ENCODE measurements at regions not wholly inside any gene's neighbourhood (a gene's known extent, or its start where the extent isn't known, plus 50 kb on each side); places are given as distances from the start of the nearest gene placed in this dataset.

DNA sequence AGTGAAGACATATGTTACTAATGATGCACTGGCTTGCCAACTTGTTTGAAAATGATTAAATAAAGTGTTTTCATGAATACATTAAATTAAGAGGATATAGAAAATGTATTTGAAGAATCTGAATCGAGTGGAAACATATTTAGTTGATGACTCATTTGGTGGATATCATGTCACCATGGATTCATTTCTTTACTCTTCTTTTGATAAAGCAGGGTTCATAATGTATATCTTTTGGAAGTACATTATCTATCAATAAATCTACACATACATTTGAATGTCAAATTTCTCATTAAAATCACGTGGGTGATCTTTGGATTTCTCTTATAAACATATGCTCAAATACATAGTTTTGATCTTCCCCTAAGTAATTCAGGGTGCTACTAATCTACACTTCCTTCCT lies 1148.1 kb upstream of the ACO1 start:
- no peak for DNase-seq (ENCODE audit: low spot score in 2 of 2)
- no peak for TF ChIP-seq POLR2A (IDR thresholded peaks at IDR 0.05)
- no peak for TF ChIP-seq CTCF (IDR thresholded peaks at IDR 0.05)
- no peak overlapping the region for H3K4me3 ChIP-seq (ENCODE audit: low read depth, poor library complexity, severe bottlenecking)
- 14% methylated on average over 2 of the region's 2 CpGs for WGBS, 2 donors
- intact Hi-C loops (cut with DNase I; ENCODE audit: low total_unique reads): no loop called here

DNA sequence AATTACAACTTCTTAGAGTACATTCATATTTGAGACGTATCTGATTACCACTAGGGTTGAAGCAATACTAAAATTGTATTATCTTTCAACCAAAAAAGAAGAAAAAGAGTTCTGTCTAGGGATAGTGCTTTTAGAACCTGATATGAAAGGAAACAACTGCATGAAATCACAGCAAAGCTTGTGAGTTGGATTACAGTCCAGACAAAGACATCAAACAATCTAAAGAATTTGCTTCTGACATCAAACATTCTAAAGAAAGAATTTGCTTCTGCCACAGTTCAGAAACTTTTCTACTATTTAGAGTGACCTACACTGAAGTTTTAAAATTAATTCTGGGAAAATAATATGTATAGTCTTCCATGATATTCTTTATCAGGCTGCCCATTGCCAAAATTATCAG lies 1141.1 kb upstream of the ACO1 start:
- TF ChIP-seq CTCF (IDR thresholded peaks at IDR 0.05): no peak
- TF ChIP-seq POLR2A (IDR thresholded peaks at IDR 0.05): no peak
- intact Hi-C loops (cut with DNase I; ENCODE audit: low total_unique reads): no loop called here
- no peak overlapping the region for H3K4me3 ChIP-seq (ENCODE audit: low read depth, poor library complexity, severe bottlenecking)
- DNase-seq (ENCODE audit: low spot score in 2 of 2): no peak
- WGBS, 2 donors: 47% methylated on average over 1 of the region's 1 CpG

- intact Hi-C loops (cut with DNase I; ENCODE audit: low total_unique reads): no loop called here
- DNase-seq (ENCODE audit: low spot score in 2 of 2): no peak
- 63 to 79% methylated on average over 1 of the region's 1 CpG for WGBS, 2 donors
- TF ChIP-seq POLR2A (IDR thresholded peaks at IDR 0.05) (no peak), CTCF (IDR thresholded peaks at IDR 0.05) (no peak)
- H3K4me3 ChIP-seq (ENCODE audit: low read depth, poor library complexity, severe bottlenecking): no peak overlapping the region
These were observed 1136.3 kb upstream of the ACO1 start for GRCh38 chr9:31248156-31248555.

DNA sequence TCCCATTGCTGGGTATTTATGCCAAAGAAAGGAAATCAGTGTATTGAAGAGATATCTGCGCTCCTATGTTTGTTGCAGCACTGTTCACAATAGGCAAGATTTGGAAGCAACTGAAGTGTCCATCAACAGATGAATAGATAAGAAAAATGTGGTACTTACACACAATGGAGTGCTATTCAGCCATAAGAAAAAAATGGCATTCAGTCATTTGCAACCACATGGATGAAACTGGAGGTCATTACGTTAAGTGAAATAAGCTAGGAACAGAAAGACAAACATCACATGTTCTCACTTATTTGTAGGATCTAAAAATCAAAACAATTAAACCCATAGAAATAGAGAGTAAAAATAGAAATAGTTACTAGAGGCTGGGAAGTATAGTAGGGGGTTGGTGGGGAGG lies 1133.1 kb upstream of the ACO1 start:
- TF ChIP-seq CTCF (IDR thresholded peaks at IDR 0.05) (no peak), POLR2A (IDR thresholded peaks at IDR 0.05) (no peak)
- no peak for DNase-seq (ENCODE audit: low spot score in 2 of 2)
- intact Hi-C loops (cut with DNase I; ENCODE audit: low total_unique reads): no loop called here
- WGBS, 2 donors: 91 to 92% methylated on average over 2 of the region's 2 CpGs
- no peak overlapping the region for H3K4me3 ChIP-seq (ENCODE audit: low read depth, poor library complexity, severe bottlenecking)

- TF ChIP-seq CTCF (IDR thresholded peaks at IDR 0.05) (no peak), POLR2A (IDR thresholded peaks at IDR 0.05) (no peak)
- no peak overlapping the region for H3K4me3 ChIP-seq (ENCODE audit: low read depth, poor library complexity, severe bottlenecking)
- no peak for DNase-seq (ENCODE audit: low spot score in 2 of 2)
- 97 to 98% methylated on average over 69 to 70 of the region's 73 CpGs for WGBS, 2 donors
- intact Hi-C loops (cut with DNase I; ENCODE audit: low total_unique reads): no loop called here
These were observed 1130.4 kb upstream of the ACO1 start for GRCh38 chr9:31253800-31254762.

All from lower leg skin (tissue), 4 donors.